Stimulated activated CD4-positive, alpha-beta T cell treated with anti-CD3 and anti-CD28 coated beads, Interleukin-12 subunit alpha, Interleukin-12 subunit beta, amount 100 ng/mL, for 4 hours (primary cell): ENCODE measurements at regions not wholly inside any gene's neighbourhood (a gene's known extent, or its start where the extent isn't known, plus 50 kb on each side); places are given as distances from the start of the nearest gene placed in this dataset.

ENCODE experiments used
- DNase-seq: peaks from one replicate; pipeline ENCODE4 v3.0.0-alpha.2; 2020

DNA sequence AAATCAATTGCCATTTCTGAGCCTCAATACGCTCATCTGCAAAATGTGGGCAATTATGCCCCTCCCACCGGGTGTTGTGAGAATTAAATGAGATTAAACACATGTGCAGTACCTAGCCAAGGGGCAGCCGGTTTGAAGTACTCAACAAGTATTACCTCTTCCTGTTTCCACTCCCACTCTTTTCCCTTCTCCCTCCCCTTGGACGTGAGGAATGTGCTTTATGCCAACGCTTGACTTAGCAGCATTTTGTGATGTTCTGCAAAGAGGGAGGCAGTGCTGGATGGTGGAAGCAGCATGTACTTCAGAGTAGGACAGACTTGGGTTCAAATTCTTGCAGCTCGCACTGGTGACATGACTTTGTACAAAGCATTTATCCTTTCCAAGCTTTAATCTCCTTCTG is 306.0 kb downstream of the BUD13 start:
- DNase-seq, result no peak

DNA sequence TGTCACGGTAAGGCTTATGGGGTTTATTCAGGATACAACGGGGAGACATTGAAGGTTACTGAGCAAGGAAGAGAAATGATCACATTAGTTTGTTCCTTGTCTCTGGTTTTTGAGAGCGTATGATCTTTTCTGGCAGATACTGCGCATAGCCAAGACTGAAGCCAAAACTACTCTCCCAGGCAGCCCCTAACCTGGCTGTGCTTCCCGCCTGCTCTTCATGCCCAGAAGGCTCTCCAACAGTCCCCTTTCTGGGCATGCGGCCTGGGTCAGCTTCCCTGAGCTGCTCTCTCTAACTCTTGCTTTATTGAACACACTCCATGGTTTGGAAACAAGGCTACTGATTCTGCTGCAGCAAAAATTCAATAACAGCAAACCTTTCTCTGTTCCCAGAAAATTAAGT is 306.6 kb downstream of the BUD13 start:
- DNase-seq, result no peak

DNA sequence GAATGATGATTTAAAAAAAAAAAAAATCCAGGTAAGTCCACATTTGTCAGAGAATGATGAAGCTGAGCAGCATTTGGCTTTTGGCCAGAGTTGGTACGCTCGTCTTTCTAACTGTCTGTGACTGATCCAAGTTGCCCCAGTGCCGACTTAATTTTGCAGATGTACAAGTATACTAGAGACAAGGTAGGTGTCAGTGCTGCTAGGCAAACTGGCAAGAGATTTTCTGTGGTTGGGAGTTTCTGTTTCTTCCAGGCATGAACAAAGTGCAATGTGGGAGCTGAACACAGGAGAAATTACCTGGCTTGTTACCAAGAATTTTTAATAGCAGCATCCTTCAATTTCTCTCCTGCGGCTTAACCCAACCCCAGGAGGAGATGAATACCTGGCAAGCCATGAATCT is 307.7 kb downstream of the BUD13 start:
- DNase-seq, result no peak

DNA sequence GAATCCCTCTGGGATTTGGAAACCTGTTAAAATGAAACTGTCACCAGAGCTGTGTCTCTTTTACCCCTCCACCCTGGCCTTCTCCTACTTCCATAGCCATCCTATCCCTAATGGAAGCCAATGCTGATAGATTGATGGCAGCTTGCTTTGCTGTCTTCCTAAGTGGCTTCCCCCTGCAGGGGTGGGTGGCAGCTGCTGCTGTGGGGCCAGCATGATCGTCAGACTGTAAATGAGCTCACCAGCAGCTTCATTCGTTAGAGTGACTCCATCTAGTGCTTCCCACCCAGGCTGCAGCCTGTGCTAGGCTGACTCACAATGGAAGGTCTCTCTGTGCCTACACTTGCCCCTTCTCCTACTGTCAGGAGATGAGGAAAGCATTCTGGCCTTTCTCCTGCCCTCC is 311.0 kb downstream of the BUD13 start:
- no peak for DNase-seq

DNA sequence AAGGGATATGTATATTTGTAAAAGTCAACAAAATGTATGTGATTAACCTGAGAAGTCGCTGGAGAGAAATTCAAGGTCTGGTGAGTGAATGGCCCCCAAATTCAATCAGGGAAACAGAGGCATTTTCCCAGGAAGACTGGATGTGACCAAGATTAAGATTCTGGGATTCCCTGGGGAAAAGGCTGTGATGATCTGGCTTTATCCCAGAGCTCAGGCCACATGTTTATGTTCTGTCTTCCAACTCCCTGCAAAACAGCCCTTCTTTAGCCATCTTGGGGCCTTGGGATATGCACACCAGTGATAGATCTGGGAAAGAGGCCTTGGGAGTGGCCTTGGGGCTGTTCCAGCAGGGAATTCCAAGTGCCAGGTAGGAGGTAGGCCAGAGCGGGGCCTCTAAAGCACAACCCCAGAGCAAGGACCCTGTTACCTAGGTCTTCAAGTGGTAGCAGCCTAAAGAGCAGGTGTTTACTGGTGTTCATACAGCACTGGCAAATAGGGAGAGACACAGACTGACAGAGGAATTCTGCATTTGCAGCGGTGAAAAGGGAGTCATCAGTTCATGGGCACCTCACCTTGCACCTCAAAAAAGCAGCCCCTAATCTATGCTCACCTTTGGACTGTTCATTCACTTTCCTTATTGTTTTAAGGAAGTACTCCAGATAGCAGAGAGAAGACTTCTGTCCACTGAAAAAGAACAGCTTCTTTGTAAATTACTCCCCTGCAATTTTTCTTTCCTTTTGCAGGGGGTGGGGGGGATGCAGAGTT is 312.4 kb downstream of the BUD13 start:
- no peak for DNase-seq

DNA sequence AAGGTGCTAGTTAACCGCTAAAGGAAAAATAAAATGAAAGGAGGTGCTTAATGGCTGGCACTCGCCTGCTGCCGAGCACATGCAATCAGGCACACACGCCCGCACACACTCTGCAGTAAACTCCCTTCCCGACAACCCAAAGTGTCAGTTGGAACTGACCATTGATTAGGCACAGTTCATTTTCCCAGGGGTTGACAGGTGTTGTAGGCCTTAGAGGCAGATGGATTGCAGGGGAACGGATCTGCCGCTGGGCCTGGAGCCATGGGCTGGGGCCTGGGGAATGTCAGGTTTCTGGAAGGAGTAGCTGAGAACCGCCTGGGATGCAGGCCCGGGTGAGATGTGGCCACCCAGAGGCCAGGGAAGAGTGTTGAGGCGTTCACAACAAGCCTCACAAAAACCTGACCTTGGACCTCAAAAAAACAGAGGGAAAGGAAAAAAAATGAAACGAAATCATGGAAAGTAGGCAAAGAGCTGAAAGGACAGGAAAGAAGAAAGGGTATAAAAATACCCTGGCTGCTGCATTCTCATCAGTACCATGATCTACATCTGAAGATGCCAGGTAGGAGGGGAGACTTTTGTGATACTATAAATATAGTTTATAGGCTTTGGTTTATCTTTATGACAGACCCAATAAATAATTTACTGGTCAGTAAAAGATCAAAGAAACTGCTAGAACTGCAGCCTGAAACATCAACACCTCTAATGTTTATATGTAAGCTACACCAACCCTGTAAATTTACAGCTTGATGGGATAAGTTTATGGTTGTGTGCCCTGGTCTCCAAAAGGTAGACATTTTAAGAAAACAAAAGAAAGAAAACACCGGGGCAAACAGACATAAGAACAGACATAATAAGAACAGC is 313.4 kb downstream of the BUD13 start:
- DNase-seq, result no peak

DNA sequence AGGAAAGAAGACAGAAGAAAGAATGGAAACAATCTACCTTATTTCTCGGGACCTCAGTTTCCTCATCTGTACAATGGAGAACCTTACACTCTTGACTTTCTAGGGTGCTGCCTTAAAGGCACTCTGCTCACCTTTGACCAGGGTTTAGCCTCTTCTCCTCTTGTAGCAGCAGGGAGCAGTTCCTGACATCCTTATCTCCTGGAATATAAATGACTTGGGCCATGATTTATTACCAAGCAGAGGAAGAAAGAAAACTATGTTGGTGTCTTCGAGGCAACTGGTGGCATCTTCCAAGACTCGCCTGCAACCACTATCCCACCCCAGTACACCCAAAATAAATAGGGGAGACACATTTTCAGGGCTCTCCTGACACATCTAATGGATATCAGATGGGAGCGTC is 314.2 kb downstream of the BUD13 start:
- no peak for DNase-seq

DNA sequence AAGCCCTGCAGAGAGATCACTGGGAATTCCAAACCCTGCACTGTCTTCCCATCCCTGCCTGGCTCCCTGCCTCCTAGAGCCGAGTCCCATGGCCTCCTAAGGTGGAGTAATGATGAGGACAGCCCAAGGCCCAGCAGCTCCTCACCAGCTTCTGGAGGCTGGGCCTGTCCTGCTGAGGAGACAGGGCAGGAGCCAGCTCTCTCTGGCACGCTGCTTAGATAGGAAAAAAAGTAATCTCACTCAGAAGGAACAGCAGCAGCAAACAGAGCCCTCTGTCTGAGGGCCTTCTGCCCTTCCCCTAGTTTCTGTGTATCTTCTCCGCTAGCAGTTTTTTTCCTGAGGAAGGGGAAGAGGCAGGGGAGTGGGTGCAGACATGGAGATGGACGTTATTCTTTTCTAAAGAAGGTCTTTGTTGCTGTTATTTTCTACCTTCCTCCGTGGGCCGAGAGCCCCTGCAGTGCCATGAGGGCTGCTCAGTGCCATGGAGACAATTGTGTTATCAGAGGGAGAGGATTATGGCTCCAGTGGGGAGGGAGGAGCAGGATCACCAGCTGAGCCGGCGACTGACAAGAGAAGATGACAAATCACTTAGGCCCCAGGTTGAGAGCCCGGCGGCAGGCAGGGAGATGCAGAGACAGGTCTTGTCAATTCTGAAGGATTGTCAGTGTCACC is 315.3 kb downstream of the BUD13 start:
- DNase-seq, result no peak

DNA sequence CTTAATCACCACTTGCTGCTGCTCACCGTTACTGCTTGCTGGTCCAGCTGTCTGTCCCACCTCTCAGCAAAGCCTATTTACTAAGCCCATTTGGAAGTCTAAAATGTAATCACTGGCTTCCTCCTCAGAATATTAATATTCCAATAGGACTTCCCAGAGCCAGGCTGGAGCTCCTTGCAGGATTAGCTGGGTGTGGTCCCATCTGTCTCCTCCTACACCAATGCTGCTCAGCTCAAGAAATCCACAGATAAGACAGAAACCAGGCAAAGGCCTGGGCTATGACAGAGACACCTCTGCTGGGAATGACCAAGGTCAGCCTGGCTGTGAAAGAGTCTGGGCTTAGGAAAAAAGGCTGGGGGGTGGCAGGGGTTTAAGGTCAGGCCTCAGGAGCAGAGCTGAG is 317.8 kb downstream of the BUD13 start:
- no peak for DNase-seq

DNA sequence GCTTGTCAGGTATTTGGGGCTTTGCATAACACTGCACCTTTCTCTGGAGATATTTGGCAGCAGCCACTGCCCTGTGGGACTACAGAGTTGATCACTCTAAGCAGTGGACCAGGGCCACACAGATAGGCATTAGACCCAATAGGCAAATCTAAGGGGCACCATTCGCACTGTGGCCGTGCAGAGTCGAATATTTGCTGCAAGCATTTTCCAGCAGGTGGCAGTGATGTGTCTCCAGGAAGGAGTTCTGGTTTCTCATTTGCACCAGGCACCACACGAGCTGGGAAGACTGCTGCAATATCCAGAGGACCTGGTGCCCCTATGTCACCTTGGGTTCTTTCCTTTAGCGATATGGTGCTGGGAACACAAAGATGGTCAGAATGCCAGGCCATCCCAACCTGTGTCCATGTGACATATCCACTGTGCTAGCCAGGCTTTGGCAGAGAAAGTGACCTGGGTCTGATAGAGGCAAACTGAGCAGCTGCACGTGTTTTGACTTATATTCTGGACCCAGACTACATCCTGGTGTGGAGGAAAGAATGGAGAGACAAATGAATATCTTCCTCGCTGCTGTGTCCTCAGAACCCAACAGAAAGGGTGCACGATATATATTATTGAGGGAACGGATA is 318.7 kb downstream of the BUD13 start:
- peak; percentile 5 for DNase-seq

DNA sequence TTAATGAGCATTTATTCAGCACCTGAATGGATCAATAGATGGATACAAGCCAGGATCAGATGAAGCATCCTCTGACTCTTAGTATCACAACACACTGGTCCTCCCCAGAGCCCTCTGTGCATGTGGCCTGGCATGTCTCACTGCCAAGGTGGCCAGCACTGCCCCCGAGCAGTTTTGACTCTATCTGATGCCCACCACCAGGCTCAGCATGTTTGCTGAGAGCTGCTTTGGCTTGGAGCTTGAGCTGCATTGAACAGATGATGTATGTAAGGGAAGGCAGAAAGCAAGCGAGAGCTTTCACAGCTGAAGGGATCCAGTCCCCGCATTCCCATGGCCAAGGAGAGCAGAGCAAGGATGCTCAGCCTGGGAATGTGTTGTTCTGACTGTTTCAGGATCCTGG is 320.3 kb downstream of the BUD13 start:
- DNase-seq, result no peak

DNA sequence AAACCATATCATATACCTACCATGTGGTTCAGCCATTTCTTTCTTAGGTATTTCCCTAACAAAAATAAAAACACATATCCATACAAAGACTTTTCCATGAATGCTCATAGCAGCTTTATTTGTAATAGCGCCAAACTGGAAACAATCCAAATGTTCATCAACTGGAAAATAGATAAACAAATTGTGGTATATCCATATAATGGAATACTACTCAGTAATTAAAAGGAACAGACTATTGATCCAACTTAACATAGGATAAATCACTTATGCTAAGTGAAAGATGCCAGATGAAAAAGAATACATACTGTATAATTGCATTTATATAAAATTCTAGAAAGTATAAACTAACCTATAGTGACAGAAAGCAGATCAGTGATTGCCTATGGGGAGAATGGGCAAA is 323.3 kb downstream of the BUD13 start:
- DNase-seq, result no peak

DNA sequence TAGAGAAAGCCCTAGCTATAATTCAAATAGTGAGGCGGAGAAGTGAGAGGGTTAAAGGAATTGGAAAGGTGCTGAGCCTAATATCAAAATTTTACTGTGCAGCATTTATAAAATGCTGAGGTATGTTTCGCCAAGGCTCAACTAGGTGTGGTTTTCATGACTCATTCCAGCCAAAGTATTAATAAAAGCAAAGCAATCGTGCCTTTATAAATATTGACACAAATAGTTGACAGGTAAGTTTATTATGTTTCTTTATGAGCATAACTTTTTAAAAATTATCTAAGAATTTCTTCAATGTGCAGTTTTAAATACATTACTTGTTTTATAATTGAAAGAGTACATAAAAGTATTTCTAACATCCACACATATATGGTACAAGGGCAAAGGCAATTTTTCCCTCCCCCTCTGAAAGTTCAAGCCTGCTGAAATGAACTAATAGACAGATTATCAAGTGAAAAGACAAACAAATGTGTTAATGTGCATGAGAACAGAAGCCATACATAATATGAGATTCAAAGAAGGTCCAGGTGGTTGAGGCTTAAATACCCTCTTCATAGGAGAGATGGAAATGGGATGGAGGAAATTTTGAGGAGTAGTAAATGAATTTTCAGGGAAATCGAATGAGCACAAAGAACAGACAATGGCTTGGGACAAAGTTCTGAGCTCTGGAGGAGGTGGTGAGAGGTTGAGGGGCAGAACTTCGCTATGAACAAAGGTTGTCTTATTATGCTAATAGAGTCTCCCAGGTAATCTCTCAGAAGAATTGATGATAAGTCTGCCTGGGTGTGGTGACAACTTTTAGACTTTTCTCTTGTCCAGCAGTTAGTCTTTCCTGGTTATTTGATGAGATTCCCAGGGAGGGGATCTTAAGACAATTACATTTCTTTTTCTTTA is 326.5 kb downstream of the BUD13 start:
- DNase-seq, result no peak

DNA sequence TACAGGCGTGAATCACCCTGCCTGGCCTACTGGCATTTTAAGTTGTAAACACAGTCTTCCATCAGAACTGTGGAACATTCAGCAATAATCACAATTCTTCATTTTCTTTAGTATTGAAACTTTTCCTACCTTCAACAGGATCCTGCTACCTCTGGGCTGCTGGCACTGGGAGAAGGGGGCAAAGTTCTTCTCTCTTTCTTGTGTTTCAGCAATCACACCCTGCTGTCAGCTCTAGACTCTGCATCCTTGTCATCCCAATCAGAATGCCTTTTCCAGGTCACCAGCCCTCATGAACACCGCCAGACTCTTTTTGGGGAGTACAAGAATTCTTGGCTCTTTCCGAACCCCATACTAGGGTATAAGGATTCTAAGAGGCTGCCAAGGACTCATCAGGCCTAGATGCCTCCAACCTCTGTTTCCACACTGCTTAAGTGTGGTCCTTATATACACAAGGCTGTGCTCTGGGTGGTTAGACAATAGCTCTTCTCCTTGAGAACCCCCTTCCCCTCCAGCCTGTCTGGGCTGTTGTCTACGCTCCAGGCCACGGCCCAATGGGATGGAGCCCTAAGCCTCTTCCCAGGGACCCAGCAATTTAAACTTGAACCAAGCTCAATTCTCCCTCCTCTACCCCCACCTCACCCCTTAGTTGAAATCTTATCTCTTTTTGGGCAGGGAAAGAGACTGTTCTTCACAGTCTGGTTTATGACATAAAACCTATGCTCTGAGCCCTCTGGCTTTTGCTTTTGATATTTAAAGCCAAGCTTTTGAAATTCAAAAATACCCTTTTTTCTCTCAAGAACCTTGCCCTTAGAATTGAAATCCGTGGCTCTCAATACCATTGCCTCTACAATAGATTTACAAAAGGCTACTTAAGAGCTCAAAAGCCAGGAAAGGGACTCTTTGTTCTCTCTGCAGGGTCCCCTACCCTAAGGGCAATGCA is 327.4 kb downstream of the BUD13 start:
- no peak for DNase-seq

DNA sequence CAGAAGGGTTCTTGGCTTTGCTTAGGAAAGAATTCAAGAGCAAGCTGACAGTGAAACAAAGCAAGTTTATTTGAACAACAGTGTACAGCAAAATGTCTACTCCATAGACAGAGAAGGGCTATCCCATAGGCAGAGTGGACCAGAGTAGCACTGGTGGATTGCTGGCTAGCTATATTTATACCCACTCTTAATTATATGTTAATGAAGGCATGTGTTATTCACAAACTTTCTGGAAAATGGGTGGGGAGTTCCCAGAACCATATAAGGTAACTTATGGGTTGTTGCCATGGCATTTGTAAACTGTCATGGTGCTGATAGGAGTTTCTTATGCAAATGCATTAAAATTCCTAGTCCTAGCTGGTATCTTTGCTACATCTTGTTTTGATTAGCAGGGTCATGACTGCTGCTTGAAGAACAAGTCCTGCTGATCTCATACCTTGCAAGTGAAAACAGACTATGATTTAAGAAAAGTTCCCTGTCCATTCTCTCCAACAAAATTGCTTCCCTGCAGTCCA is 330.5 kb downstream of the BUD13 start:
- DNase-seq, result no peak

DNA sequence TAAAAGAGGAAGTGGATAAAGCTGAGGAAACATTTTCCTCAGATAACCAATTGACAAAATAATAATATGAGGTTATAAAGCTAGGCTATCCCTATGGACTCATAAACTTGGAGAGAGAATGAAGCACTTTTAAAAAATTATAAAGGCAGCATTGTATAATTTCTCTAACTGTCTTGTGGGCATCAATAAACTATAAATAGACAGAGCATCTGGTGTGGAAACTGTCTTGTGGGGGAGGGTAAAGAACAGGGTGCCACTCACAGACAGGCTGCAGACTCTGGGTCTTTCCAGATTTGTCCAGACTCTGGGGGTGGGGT is 333.5 kb downstream of the BUD13 start:
- DNase-seq, result no peak

DNA sequence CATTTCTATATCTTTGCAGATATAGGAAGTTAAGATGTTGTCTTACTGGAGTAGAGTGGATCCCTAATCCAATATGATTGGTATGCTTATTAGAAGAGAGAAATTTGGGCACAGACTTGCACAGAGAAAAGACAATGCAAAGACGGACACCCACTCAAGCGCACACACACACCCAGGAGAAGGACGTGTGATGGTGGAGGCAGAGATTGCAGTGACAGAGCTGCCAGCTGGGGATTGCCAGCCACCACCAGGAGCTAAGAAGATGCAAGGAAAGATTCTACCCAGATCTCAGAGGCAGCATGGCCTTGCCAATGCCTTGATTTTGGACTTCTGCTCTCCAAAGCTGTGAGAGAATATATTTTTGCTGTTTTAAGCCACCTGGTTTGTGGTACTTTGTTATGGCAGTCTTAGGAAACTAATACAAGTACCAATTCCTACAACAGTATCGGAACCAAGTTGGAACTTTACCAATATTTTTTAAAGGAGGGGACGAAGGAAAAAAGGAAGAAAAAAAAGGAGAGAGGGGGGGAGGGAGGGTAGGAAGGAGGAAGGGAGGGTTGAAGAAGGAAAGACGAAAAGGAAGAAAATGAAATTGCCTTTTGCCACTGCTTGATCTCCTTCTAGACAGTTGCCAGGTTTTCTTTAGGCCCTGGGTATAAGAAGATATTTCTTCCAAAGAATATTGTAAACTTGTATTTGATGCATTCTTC is 334.0 kb downstream of the BUD13 start:
- DNase-seq, result no peak

DNA sequence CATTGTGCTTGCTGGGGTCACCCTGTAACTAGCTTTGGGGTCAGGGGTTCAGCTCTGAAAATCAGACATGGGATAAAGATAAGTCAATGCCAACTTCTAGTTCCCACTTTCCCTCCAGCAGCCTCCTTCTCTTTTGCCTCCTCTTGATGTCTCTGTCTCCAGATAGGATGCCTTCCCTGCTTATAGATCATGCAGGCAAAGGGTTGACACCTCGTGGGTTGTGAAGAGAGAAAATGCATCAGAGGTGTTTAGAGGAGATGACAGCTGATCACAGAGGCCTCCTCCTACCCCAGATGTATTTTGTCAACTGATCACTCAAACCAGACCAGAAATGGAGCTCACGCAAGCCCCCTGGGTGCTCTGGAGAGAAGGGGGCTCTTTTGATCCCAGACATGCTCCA is 337.8 kb downstream of the BUD13 start:
- DNase-seq, result no peak

DNA sequence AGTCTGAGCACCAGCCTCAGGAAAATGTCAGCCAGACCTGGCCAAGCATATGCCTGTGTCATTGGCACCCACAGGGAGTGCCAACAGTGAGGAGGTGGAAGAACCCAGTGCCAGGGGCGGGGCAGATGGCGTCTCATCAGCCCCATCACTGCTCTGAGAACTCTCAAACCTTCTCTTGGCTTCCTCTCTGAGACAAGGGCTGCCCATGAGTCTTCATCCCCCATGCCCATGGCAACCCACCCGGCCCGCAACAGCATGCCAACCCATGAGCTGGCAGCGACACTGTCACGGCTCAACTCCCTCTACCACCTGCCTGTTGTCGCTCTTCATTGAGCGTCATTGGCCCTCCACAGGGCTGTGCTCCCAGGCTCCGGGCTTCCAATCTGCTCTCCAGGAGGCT is 340.5 kb downstream of the BUD13 start:
- DNase-seq, result no peak

DNA sequence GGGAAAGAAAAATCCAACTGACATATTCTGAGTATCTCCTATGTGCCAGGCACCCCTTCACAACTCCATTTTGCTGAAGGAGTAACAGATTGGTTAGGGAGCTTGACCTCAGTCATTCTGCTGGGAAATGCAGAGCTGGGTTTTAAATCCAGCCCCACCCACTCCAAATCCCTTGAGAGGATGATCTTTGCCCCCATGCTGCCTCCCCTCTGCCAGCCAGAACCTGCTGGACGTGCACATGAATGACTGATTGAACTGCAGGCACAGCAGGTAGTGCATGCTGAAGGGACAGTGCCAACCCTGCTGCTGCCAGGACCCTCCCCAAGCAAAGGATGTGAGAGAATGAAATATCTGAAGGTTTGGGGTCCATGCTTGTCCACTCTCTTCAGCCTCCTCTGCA is 340.9 kb downstream of the BUD13 start:
- DNase-seq, result no peak

DNA sequence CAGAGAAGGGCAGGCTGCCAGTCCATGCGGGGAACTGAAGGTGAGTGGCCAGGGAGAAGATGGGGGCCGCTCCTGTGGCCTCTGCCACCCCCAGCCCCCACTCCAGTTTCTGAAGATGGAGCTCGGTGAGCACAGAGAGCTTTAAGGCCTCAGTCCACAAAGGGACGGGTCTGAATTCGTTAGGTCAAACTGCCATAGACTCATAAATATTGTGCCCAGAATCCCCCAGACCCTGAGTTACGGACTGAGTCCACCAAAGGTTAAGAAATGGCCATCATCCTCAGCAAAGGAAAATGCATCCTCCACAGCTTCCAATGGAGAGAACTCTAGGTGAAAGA is 344.2 kb downstream of the BUD13 start:
- no peak for DNase-seq
